Smooth muscle cell (in vitro differentiated cells): ENCODE measurements at regions not wholly inside any gene's neighbourhood (a gene's known extent, or its start where the extent isn't known, plus 50 kb on each side); places are given as distances from the start of the nearest gene placed in this dataset.
"Not testable (repeated sequence)": the region's sequence is repeated elsewhere in the genome, so short reads cannot be mapped to it uniquely, and the experiment has no call there.

ENCODE experiments used
- DNase-seq: peaks from one replicate; lab custom pipeline; 2025; ENCODE audit not compliant: unreplicated experiment; lab: John Stamatoyannopoulos, UW
- H2AFZ ChIP-seq: fragments of 200-600 bp; sonication (generic); 2 replicates; pipeline ENCODE4 v1.6.0; 2016; ENCODE audit warnings: antibody characterized with exemption, low read depth, mild to moderate bottlenecking
- H3F3A ChIP-seq: fragments of 200-600 bp; sonication (generic); 2 replicates; pipeline ENCODE4 v1.6.0; 2017; ENCODE audit warnings: antibody characterized with exemption, low read depth
- H3K27ac ChIP-seq: fragments of 200-600 bp; sonication (generic); 2 replicates; pipeline ENCODE4 v1.5.1; 2016; ENCODE audit warnings: low read depth, mild to moderate bottlenecking
- H3K27me3 ChIP-seq: fragments of 200-600 bp; sonication (generic); 2 replicates; pipeline ENCODE4 v1.6.1; 2016; ENCODE audit warnings: low read depth, mild to moderate bottlenecking
- H3K36me3 ChIP-seq: fragments of 200-600 bp; sonication (generic); 2 replicates; pipeline ENCODE4 v1.5.1; 2016; ENCODE audit warnings: low read depth
- H3K4me1 ChIP-seq: fragments of 200-600 bp; sonication (generic); 2 replicates; pipeline ENCODE4 v1.5.1; 2016; ENCODE audit warnings: low read depth
- H3K4me2 ChIP-seq: fragments of 200-600 bp; sonication (generic); 2 replicates; pipeline ENCODE4 v1.6.0; 2016; ENCODE audit warnings: mild to moderate bottlenecking
- H3K4me3 ChIP-seq: fragments of 200-600 bp; sonication (generic); 2 replicates; pipeline ENCODE4 v1.5.1; 2016; ENCODE audit warnings: mild to moderate bottlenecking
- H3K79me2 ChIP-seq: fragments of 200-600 bp; sonication (generic); 2 replicates; pipeline ENCODE4 v1.6.0; 2016; ENCODE audit warnings: low read depth, mild to moderate bottlenecking
- H3K9ac ChIP-seq: fragments of 200-600 bp; sonication (generic); 2 replicates; pipeline ENCODE4 v1.6.0; 2016; ENCODE audit warnings: low read depth
- H3K9me3 ChIP-seq: fragments of 200-600 bp; sonication (generic); replicated peaks from 2 replicates; pipeline ENCODE4 v1.5.1; 2016; ENCODE audit warnings: low read depth
- H4K20me1 ChIP-seq: fragments of 200-600 bp; sonication (generic); 2 replicates; pipeline ENCODE4 v1.6.0; 2016; ENCODE audit warnings: low read depth
- WGBS: methylation state at CpG from one replicate; pipeline ENCODE4 v1.1.7; 2016; ENCODE audit warnings: low lambda C conversion rate; 5-methylcytosine and 5-hydroxymethylcytosine counted together
- TF ChIP-seq, protein P1 (sequence below): fragments of 200-600 bp; sonication (generic); IDR thresholded peaks from 2 replicates; pipeline ENCODE4 v1.5.1; 2017; ENCODE audit warnings: borderline replicate concordance, mild to moderate bottlenecking, antibody characterized with exemption; ENCODE audit not compliant: insufficient read depth, poor library complexity, severe bottlenecking

- no peaks in the 10 kb centered on the region for H3K36me3 ChIP-seq
- no peak for DNase-seq
- H3K4me3 ChIP-seq = no peak overlapping the region
- H4K20me1 ChIP-seq = no peaks in the 10 kb centered on the region
- no peak overlapping the region for H3K4me2 ChIP-seq
- WGBS = 80% methylated on average over 4 of the region's 4 CpGs
- no peaks in the 10 kb centered on the region for H3K79me2 ChIP-seq
- no peaks in the 10 kb centered on the region for H3K9me3 ChIP-seq
- H3F3A ChIP-seq = no peaks in the 10 kb centered on the region
- no peaks in the 10 kb centered on the region for H3K27me3 ChIP-seq
- H3K4me1 ChIP-seq = no peaks in the 10 kb centered on the region
- H2AFZ ChIP-seq = no peak overlapping the region
- H3K27ac ChIP-seq = no peak overlapping the region
- no peak overlapping the region for H3K9ac ChIP-seq
- TF ChIP-seq, protein P1, sequence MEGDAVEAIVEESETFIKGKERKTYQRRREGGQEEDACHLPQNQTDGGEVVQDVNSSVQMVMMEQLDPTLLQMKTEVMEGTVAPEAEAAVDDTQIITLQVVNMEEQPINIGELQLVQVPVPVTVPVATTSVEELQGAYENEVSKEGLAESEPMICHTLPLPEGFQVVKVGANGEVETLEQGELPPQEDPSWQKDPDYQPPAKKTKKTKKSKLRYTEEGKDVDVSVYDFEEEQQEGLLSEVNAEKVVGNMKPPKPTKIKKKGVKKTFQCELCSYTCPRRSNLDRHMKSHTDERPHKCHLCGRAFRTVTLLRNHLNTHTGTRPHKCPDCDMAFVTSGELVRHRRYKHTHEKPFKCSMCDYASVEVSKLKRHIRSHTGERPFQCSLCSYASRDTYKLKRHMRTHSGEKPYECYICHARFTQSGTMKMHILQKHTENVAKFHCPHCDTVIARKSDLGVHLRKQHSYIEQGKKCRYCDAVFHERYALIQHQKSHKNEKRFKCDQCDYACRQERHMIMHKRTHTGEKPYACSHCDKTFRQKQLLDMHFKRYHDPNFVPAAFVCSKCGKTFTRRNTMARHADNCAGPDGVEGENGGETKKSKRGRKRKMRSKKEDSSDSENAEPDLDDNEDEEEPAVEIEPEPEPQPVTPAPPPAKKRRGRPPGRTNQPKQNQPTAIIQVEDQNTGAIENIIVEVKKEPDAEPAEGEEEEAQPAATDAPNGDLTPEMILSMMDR = no peak
Observed at GRCh38 chr13:30520571-30520970, 54.8 kb upstream of the HMGB1 start.

- 76% methylated on average over 2 of the region's 2 CpGs for WGBS
- Histone ChIP-seq H3K9ac (no peak overlapping the region), H3K79me2 (no peaks in the 10 kb centered on the region), H3K27ac (no peak overlapping the region), H3K4me1 (no peaks in the 10 kb centered on the region), H3F3A (no peaks in the 10 kb centered on the region), H3K4me2 (no peak overlapping the region), H3K36me3 (no peaks in the 10 kb centered on the region), H3K27me3 (no peaks in the 10 kb centered on the region), H3K4me3 (no peak overlapping the region), H3K9me3 (no peaks in the 10 kb centered on the region), H4K20me1 (no peaks in the 10 kb centered on the region), H2AFZ (no peak overlapping the region)
- DNase-seq = no peak
- TF ChIP-seq, protein P1 = no peak
Observed at GRCh38 chr13:30523211-30523610, 57.5 kb upstream of the HMGB1 start.

DNA sequence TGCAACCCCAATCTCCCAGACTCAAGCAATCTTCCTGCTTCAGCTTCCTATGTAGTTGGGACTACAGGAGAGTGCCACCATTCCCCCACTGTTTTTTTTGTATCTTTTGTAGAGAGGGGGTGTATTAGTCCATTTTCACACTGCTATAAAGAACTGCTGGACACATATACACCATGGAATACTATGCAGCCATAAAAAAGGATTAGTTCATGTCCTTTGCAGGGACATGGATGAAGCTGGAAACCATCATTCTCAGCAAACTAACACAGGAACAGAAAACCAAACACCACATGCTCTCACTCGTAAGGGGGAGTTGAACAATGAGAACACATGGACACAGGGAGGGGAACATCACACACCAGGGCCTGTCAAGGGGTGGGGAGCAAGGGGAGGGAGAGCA lies 58.1 kb upstream of the HMGB1 start:
- not testable (repeated sequence) for H3K4me3 ChIP-seq, H2AFZ ChIP-seq, DNase-seq

DNA sequence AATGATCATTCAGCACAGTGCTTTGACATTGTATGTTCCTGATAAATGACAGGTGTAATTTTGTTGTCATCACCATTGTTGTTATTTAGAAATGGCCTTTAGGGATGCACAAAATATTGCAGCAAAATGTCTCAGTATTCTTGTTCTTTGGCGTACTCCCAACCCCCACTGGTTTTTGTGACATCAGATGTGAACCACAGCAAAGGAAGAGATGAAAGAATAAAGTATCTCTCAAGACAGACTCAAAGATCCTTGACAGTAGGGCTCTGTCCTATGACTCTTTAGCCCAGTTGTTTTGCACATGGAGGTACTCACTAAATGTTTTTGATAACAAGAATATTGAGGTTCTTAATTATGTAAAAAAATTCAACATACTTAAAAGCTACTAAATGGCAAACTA lies 59.5 kb upstream of the HMGB1 start:
- WGBS = 40% methylated on average over 1 of the region's 1 CpG

More for the DNA sequence above, 58.1 kb upstream of the HMGB1 start:
- H3K36me3 ChIP-seq, H3K27me3 ChIP-seq, H3K79me2 ChIP-seq, H4K20me1 ChIP-seq, H3K4me2 ChIP-seq, H3K9me3 ChIP-seq, H3K27ac ChIP-seq, H3F3A ChIP-seq, H3K4me1 ChIP-seq, H3K9ac ChIP-seq: not testable (repeated sequence)
- 80% methylated on average over 1 of the region's 1 CpG for WGBS

More for the DNA sequence above, 59.5 kb upstream of the HMGB1 start:
- not testable (repeated sequence) for H3K79me2 ChIP-seq, H3K4me1 ChIP-seq, H3K36me3 ChIP-seq, H3K27ac ChIP-seq, H3K4me3 ChIP-seq, H3K9ac ChIP-seq, H3K4me2 ChIP-seq, H2AFZ ChIP-seq, H4K20me1 ChIP-seq, H3K27me3 ChIP-seq, H3F3A ChIP-seq, H3K9me3 ChIP-seq, DNase-seq
